Endothelial cell of umbilical vein (primary cell): ENCODE measurements at regions not wholly inside any gene's neighbourhood (a gene's known extent, or its start where the extent isn't known, plus 50 kb on each side); places are given as distances from the start of the nearest gene placed in this dataset.

Experiments
- BruUV-seq: library from RNA; stranded (reverse); fragments of 400-500 nt; replicated peaks from 2 replicates; lab custom pipeline; 2021; lab: Mats Ljungman, UMichigan
- CTCF ChIA-PET: fragments of 300-600, 350-600 bp; sonication (Branson Sonifier 250); formaldehyde crosslinking; loops from one replicate; lab custom pipeline; 2021; ENCODE audit warnings: antibody characterized with exemption, inconsistent platforms; lab: Charles Lee
- POLR2A ChIA-PET: fragments of 300-600, 350-600 bp; sonication (Branson Sonifier 250); formaldehyde crosslinking; loops from one replicate; lab custom pipeline; 2021; ENCODE audit warnings: antibody characterized with exemption, inconsistent platforms; lab: Charles Lee
- DNase-seq: peaks from one replicate; pipeline ENCODE4 v3.0.0-alpha.2; 2011; ENCODE audit warnings: low read depth, low spot score
- FAIRE-seq: peaks from 2 replicates; lab custom pipeline; 2011; peaks lifted over from hg19 to GRCh38; lab: Jason Lieb, UNC
- H2AFZ ChIP-seq: 2 replicates; pipeline ENCODE4 v1.6.0; 2012; ENCODE audit warnings: low read depth, low read length, control low read depth, inconsistent platforms
- H3K27ac ChIP-seq: 2 replicates; pipeline ENCODE4 v1.5.1; 2011; ENCODE audit warnings: low read depth, mild to moderate bottlenecking, control low read depth, low read length, moderate library complexity; ENCODE audit not compliant: insufficient read depth
- H3K27me3 ChIP-seq, 2 experiments: 2 replicates each; pipeline versions ENCODE4 v1.6.0 to v1.6.1; 2011; ENCODE audit warnings: low read length in 2 of 2, mixed read lengths in 1 of 2; ENCODE audit not compliant: control insufficient read depth in 2 of 2, insufficient read depth in 2 of 2
- H3K36me3 ChIP-seq, 2 experiments: 2 replicates in 1 of 2; 3 replicates in 1 of 2; pipeline ENCODE4 v1.5.1; 2011; ENCODE audit warnings: low read length in 2 of 2, mild to moderate bottlenecking in 1 of 2, moderate library complexity in 1 of 2; ENCODE audit not compliant: control insufficient read depth in 2 of 2, insufficient read depth in 2 of 2; ENCODE audit errors: extremely low read depth in 1 of 2
- H3K4me1 ChIP-seq: 3 replicates; pipeline ENCODE4 v1.5.1; 2011; ENCODE audit warnings: mild to moderate bottlenecking, low read length; ENCODE audit not compliant: control insufficient read depth, insufficient read depth; ENCODE audit errors: extremely low read depth
- H3K4me2 ChIP-seq: 2 replicates; pipeline ENCODE4 v1.6.1; 2011; ENCODE audit warnings: low read length, control low read depth, mixed read lengths; ENCODE audit not compliant: insufficient read depth
- H3K4me3 ChIP-seq, 3 experiments: fragments of 200-600 bp in 1 of 3; sonication (generic), shearing (Covaris generic) in 1 of 3; replicated peaks in 1 of 3; 2 replicates each; pipeline ENCODE4 v1.5.1; 2011 to 2016; ENCODE audit warnings: control low read depth in 3 of 3, low read length in 3 of 3, mild to moderate bottlenecking in 2 of 3, inconsistent platforms in 1 of 3, low read depth in 1 of 3, moderate library complexity in 1 of 3; ENCODE audit not compliant: insufficient read depth in 1 of 3
- H3K79me2 ChIP-seq: 2 replicates; pipeline ENCODE4 v1.6.0; 2012; ENCODE audit warnings: low read length, inconsistent platforms; ENCODE audit not compliant: control insufficient read depth, insufficient read depth
- H3K9ac ChIP-seq: replicated peaks from 2 replicates; pipeline ENCODE3; 2011; ENCODE audit warnings: low read length, control low read depth; ENCODE audit not compliant: insufficient read depth; ENCODE audit errors: extremely low read depth
- H3K9me1 ChIP-seq: replicated peaks from 3 replicates; pipeline ENCODE4 v1.6.0; 2011; ENCODE audit warnings: mild to moderate bottlenecking, low read length; ENCODE audit not compliant: control insufficient read depth, insufficient read depth; ENCODE audit errors: extremely low read depth
- H3K9me3 ChIP-seq: replicated peaks from 2 replicates; pipeline ENCODE4 v1.5.1; 2012; ENCODE audit warnings: low read length, inconsistent platforms; ENCODE audit not compliant: control insufficient read depth, insufficient read depth
- H4K20me1 ChIP-seq: replicated peaks from 2 replicates; pipeline ENCODE3; 2011; ENCODE audit warnings: mild to moderate bottlenecking, low read length; ENCODE audit not compliant: control insufficient read depth, insufficient read depth; ENCODE audit errors: extremely low read depth
- EZH2 ChIP-seq: IDR thresholded peaks from 2 replicates; pipeline ENCODE4 v1.6.1; 2012; ENCODE audit warnings: borderline replicate concordance, low read depth, mild to moderate bottlenecking, moderate library complexity, low read length, inconsistent platforms; ENCODE audit not compliant: severe bottlenecking
- FOS ChIP-seq: IDR thresholded peaks from 2 replicates; pipeline ENCODE4 v1.6.1; 2011; ENCODE audit warnings: mild to moderate bottlenecking, low read length, moderate library complexity, borderline replicate concordance; ENCODE audit not compliant: insufficient read depth
- GATA2 ChIP-seq: IDR thresholded peaks from 2 replicates; pipeline ENCODE4 v1.7.0; 2011; ENCODE audit warnings: low read depth, mild to moderate bottlenecking, moderate library complexity, mixed read lengths, low read length; ENCODE audit not compliant: insufficient read length, insufficient read depth
- JUN ChIP-seq: IDR thresholded peaks from 2 replicates; pipeline ENCODE4 v1.6.1; 2011; ENCODE audit warnings: borderline replicate concordance, low read depth; ENCODE audit not compliant: insufficient read length, insufficient read depth
- MAX ChIP-seq: IDR thresholded peaks from 2 replicates; pipeline ENCODE4 v1.6.1; 2011; ENCODE audit not compliant: insufficient read depth, insufficient read length
- MYC ChIP-seq: IDR thresholded peaks from one replicate; pipeline ENCODE4 v1.6.1; 2011; ENCODE audit warnings: mild to moderate bottlenecking, low read depth, low read length
- POLR2A ChIP-seq: IDR thresholded peaks from 2 replicates; pipeline ENCODE4 v1.6.1; 2012; ENCODE audit warnings: low read depth, mild to moderate bottlenecking, control low read depth, low read length
- POLR2AphosphoS5 ChIP-seq: IDR thresholded peaks from 2 replicates; pipeline ENCODE4 v1.6.1; 2012; ENCODE audit warnings: low read depth, mild to moderate bottlenecking, control low read depth, low read length, moderate library complexity; ENCODE audit not compliant: insufficient read depth
- dilution Hi-C: fragments of 300-500 bp; cut with MboI; formaldehyde crosslinking; loops from one replicate; pipeline ENCODE4 v1.15.0; 2019; ENCODE audit warnings: low sequenced_read_pairs; ENCODE audit not compliant: extremely low pct_ligation_motif_present
- intact Hi-C: fragments of 100-400 bp; cut with micrococcal nuclease; formaldehyde crosslinking; loops from one replicate; pipeline ENCODE4 v1.10.0; 2022
- TF ChIP-seq, protein P1 (sequence below), 2 donors: IDR thresholded peaks; 1 replicate in 1 of 2; 2 replicates in 1 of 2; pipeline ENCODE4 v1.5.1; 2011; ENCODE audit warnings: low read length in 2 of 2, mild to moderate bottlenecking in 2 of 2, moderate library complexity in 2 of 2, control low read depth in 1 of 2, inconsistent platforms in 1 of 2, low read depth in 1 of 2; ENCODE audit not compliant: insufficient read depth in 1 of 2; ENCODE audit errors: extremely low read depth in 1 of 2

DNA sequence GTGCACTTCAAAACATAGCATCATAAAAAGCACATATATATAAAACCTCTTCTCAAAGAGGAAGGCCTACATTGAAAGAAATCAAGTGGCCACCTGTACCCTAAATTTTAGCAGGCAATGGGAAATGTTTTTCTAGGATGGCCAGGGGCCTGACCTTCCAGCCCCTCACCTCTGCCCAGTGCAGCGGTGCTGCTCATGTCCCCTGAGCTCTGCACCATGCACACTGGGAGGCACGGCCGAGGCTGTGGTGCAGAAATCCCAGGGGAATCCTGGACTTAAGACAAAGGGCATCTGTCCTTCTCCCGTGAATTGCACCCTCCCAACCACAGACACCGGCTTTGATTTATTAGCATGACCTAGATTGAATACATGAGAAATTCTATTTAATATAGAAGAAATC lies 551.4 kb downstream of the GLRX3 start:
- Histone ChIP-seq H3K4me1 (no peaks in the 10 kb centered on the region), H3K4me2 (no peak overlapping the region), H3K36me3 (no peaks in the 10 kb centered on the region), H3K9ac (no peak overlapping the region), H3K4me3 (no peak overlapping the region), H3K9me1 (no peaks in the 10 kb centered on the region), H3K27ac (no peak overlapping the region), H4K20me1 (no peaks in the 10 kb centered on the region), H3K9me3 (peaks cover 6% of the 10 kb centered on the region), H2AFZ (no peak overlapping the region), H3K79me2 (no peaks in the 10 kb centered on the region), H3K27me3 (no peaks in the 10 kb centered on the region)
- no peak for TF ChIP-seq FOS
- TF ChIP-seq, protein P1, sequence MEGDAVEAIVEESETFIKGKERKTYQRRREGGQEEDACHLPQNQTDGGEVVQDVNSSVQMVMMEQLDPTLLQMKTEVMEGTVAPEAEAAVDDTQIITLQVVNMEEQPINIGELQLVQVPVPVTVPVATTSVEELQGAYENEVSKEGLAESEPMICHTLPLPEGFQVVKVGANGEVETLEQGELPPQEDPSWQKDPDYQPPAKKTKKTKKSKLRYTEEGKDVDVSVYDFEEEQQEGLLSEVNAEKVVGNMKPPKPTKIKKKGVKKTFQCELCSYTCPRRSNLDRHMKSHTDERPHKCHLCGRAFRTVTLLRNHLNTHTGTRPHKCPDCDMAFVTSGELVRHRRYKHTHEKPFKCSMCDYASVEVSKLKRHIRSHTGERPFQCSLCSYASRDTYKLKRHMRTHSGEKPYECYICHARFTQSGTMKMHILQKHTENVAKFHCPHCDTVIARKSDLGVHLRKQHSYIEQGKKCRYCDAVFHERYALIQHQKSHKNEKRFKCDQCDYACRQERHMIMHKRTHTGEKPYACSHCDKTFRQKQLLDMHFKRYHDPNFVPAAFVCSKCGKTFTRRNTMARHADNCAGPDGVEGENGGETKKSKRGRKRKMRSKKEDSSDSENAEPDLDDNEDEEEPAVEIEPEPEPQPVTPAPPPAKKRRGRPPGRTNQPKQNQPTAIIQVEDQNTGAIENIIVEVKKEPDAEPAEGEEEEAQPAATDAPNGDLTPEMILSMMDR (IDR thresholded peaks at IDR 0.05; ENCODE audit: extremely low read depth in 1 of 2, insufficient read depth in 1 of 2, low read depth in 1 of 2, low read length in 2 of 2), result no peak
- no peak for TF ChIP-seq MYC
- TF ChIP-seq GATA2, result no peak
- DNase-seq (no peak), FAIRE-seq (no peak)
- ChIA-PET POLR2A (no interaction called here), CTCF (no interaction called here)
- no TSS peak for BruUV-seq
- intact Hi-C loops (no loop called here), dilution Hi-C loops (no loop called here)

- intact Hi-C loops, result no loop called here
- Histone ChIP-seq H3K4me2 (no peak overlapping the region), H3K79me2 (no peaks in the 10 kb centered on the region), H3K4me1 (no peaks in the 10 kb centered on the region), H3K9ac (no peak overlapping the region), H3K27ac (no peak overlapping the region), H2AFZ (no peak overlapping the region), H3K27me3 (no peaks in the 10 kb centered on the region), H3K9me1 (no peaks in the 10 kb centered on the region), H3K36me3 (no peaks in the 10 kb centered on the region), H4K20me1 (no peaks in the 10 kb centered on the region), H3K9me3 (peaks cover 8% of the 10 kb centered on the region), H3K4me3 (no peak overlapping the region)
- no TSS peak for BruUV-seq
- TF ChIP-seq MYC, result no peak
- TF ChIP-seq GATA2, result no peak
- TF ChIP-seq, protein P1 (IDR thresholded peaks at IDR 0.05; ENCODE audit: extremely low read depth in 1 of 2, insufficient read depth in 1 of 2, low read depth in 1 of 2, low read length in 2 of 2), result no peak
- no peak for TF ChIP-seq FOS
- TF ChIP-seq POLR2A, result no peak
- no peak for TF ChIP-seq POLR2AphosphoS5
- no peak for TF ChIP-seq JUN
- no peak for TF ChIP-seq EZH2
- TF ChIP-seq MAX, result no peak
- dilution Hi-C loops, result no loop called here
- POLR2A ChIA-PET, result no interaction called here
- CTCF ChIA-PET, result no interaction called here
- no peak for DNase-seq
- no peak for FAIRE-seq
Observed at GRCh38 chr10:130689743-130690626, 553.8 kb downstream of the GLRX3 start.
